ENCODE measurements at regions not wholly inside any gene's neighbourhood (a gene's known extent, or its start where the extent isn't known, plus 50 kb on each side); places are given as distances from the start of the nearest gene placed in this dataset.

- TF ChIP-seq, protein P1, sequence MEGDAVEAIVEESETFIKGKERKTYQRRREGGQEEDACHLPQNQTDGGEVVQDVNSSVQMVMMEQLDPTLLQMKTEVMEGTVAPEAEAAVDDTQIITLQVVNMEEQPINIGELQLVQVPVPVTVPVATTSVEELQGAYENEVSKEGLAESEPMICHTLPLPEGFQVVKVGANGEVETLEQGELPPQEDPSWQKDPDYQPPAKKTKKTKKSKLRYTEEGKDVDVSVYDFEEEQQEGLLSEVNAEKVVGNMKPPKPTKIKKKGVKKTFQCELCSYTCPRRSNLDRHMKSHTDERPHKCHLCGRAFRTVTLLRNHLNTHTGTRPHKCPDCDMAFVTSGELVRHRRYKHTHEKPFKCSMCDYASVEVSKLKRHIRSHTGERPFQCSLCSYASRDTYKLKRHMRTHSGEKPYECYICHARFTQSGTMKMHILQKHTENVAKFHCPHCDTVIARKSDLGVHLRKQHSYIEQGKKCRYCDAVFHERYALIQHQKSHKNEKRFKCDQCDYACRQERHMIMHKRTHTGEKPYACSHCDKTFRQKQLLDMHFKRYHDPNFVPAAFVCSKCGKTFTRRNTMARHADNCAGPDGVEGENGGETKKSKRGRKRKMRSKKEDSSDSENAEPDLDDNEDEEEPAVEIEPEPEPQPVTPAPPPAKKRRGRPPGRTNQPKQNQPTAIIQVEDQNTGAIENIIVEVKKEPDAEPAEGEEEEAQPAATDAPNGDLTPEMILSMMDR (IDR thresholded peaks at IDR 0.05): no peak
- TF ChIP-seq ZFX (IDR thresholded peaks at IDR 0.05; ENCODE audit: borderline replicate concordance): no peak
Measured at GRCh38 chr3:127065138-127065427, 82.2 kb downstream of the PLXNA1 start.
